NCI-H446 treated with DMSO at 0.1 percent for 48 hours (cell line): ENCODE measurements at regions not wholly inside any gene's neighbourhood (a gene's known extent, or its start where the extent isn't known, plus 50 kb on each side); places are given as distances from the start of the nearest gene placed in this dataset.
"Not testable (repeated sequence)": the region's sequence is repeated elsewhere in the genome, so short reads cannot be mapped to it uniquely, and the experiment has no call there.

Source experiments
- DNase-seq: peaks from one replicate; lab custom pipeline; 2025; lab: John Stamatoyannopoulos, UW

- no peak for DNase-seq
Observed at GRCh38 chr12:46945591-46945990, 119.8 kb upstream of the SLC38A4 start.

- DNase-seq: no peak
Observed at GRCh38 chr12:46946137-46946536, 120.3 kb upstream of the SLC38A4 start.

- no peak for DNase-seq
Observed at GRCh38 chr12:46948936-46949545, 123.2 kb upstream of the SLC38A4 start.

GRCh38 chr12:46950094-46950493 is 124.3 kb upstream of the SLC38A4 start:
- no peak for DNase-seq

- DNase-seq: no peak
Observed at GRCh38 chr12:46952880-46953483, 126.4 kb upstream of the PCED1B start.

- no peak for DNase-seq
Observed at GRCh38 chr12:46956451-46957035, 122.9 kb upstream of the PCED1B start.

GRCh38 chr12:46958053-46958452 is 121.4 kb upstream of the PCED1B start:
- no peak for DNase-seq

GRCh38 chr12:46958599-46959290 is 120.7 kb upstream of the PCED1B start:
- no peak for DNase-seq

GRCh38 chr12:46959502-46959901 is 119.9 kb upstream of the PCED1B start:
- DNase-seq: no peak

GRCh38 chr12:46960681-46961080 is 118.7 kb upstream of the PCED1B start:
- no peak for DNase-seq

GRCh38 chr12:46963191-46963590 is 116.2 kb upstream of the PCED1B start:
- DNase-seq: no peak

GRCh38 chr12:46963977-46964971 is 115.1 kb upstream of the PCED1B start:
- no peak for DNase-seq

- no peak for DNase-seq
Observed at GRCh38 chr12:46965137-46965536, 114.3 kb upstream of the PCED1B start.

GRCh38 chr12:46965880-46966279 is 113.5 kb upstream of the PCED1B start:
- DNase-seq: no peak

GRCh38 chr12:46970636-46971035 is 108.8 kb upstream of the PCED1B start:
- no peak for DNase-seq

GRCh38 chr12:46973937-46974336 is 105.5 kb upstream of the PCED1B start:
- DNase-seq: not testable (repeated sequence)

GRCh38 chr12:46977871-46978375 is 101.5 kb upstream of the PCED1B start:
- no peak for DNase-seq

GRCh38 chr12:46981622-46982021 is 97.8 kb upstream of the PCED1B start:
- no peak for DNase-seq

GRCh38 chr12:46982629-46983392 is 96.6 kb upstream of the PCED1B start:
- DNase-seq: no peak

GRCh38 chr12:46983393-46983793 is 96.0 kb upstream of the PCED1B start:
- DNase-seq: no peak
